ENCODE measurements at regions not wholly inside any gene's neighbourhood (a gene's known extent, or its start where the extent isn't known, plus 50 kb on each side); places are given as distances from the start of the nearest gene placed in this dataset.

GRCh38 chr16:65545413-65545956, 423.6 kb upstream of the CDH11 start:
- Histone ChIP-seq H3K27me3 (ENCODE audit: control insufficient read depth, insufficient read depth, low read length, poor library complexity, severe bottlenecking) (no peaks in the 10 kb centered on the region), H3K9me3 (ENCODE audit: control insufficient read depth, low read length) (peaks cover 3% of the 10 kb centered on the region), H3K4me1 (ENCODE audit: control insufficient read depth, insufficient read depth, low read length) (peaks cover 4% of the 10 kb centered on the region), H3K27ac (ENCODE audit: low read depth, low read length) (no peak overlapping the region), H3K9ac (ENCODE audit: extremely low read depth, low read length, poor library complexity, severe bottlenecking) (no peak overlapping the region), H3K36me3 (ENCODE audit: control insufficient read depth, insufficient read depth, low read length) (no peaks in the 10 kb centered on the region), H3K4me3 (ENCODE audit: low read length) (no peak overlapping the region)
- H3K4me1 Mint-ChIP-seq: peaks cover 28% of the 10 kb centered on the region
- peaks cover 9% of the 10 kb centered on the region for H3K9me3 Mint-ChIP-seq
- WGBS, 2 experiments (ENCODE audit: insufficient coverage in 1 of 2, insufficient read length in 1 of 2): 85 to 89% methylated on average over 1 of the region's 2 CpGs
- TF ChIP-seq CTCF (conservative IDR thresholded peaks at IDR 0.05): no peak
- no peaks in the 10 kb centered on the region for H3K27me3 Mint-ChIP-seq (ENCODE audit: insufficient read depth)
- no peak overlapping the region for H3K4me3 Mint-ChIP-seq
- DNase-seq: no peak
- H3K36me3 Mint-ChIP-seq (ENCODE audit: low read depth): no peaks in the 10 kb centered on the region
- H3K27ac Mint-ChIP-seq: no peak overlapping the region

GRCh38 chr16:65543781-65544740, 422.2 kb upstream of the CDH11 start:
- Mint-ChIP-seq H3K27ac (no peak overlapping the region), H3K36me3 (ENCODE audit: low read depth) (no peaks in the 10 kb centered on the region), H3K4me3 (no peak overlapping the region), H3K9me3 (no peaks in the 10 kb centered on the region), H3K27me3 (ENCODE audit: insufficient read depth) (no peaks in the 10 kb centered on the region), H3K4me1 (peaks cover 28% of the 10 kb centered on the region)
- TF ChIP-seq CTCF (conservative IDR thresholded peaks at IDR 0.05): no peak
- no peaks in the 10 kb centered on the region for H3K9me3 ChIP-seq (ENCODE audit: control insufficient read depth, low read length)
- peaks cover 4% of the 10 kb centered on the region for H3K4me1 ChIP-seq (ENCODE audit: control insufficient read depth, insufficient read depth, low read length)
- H3K9ac ChIP-seq (ENCODE audit: extremely low read depth, low read length, poor library complexity, severe bottlenecking): no peak overlapping the region
- no peaks in the 10 kb centered on the region for H3K36me3 ChIP-seq (ENCODE audit: control insufficient read depth, insufficient read depth, low read length)
- no peak overlapping the region for H3K4me3 ChIP-seq (ENCODE audit: low read length)
- H3K27ac ChIP-seq (ENCODE audit: low read depth, low read length): no peak overlapping the region
- 87 to 89% methylated on average over 3 to 4 of the region's 5 CpGs for WGBS, 2 experiments (ENCODE audit: insufficient coverage in 1 of 2, insufficient read length in 1 of 2)
- no peak for DNase-seq
- H3K27me3 ChIP-seq (ENCODE audit: control insufficient read depth, insufficient read depth, low read length, poor library complexity, severe bottlenecking): no peaks in the 10 kb centered on the region

- Histone ChIP-seq H3K4me1 (ENCODE audit: control insufficient read depth, insufficient read depth, low read length) (no peaks in the 10 kb centered on the region), H3K4me3 (ENCODE audit: low read length) (no peak overlapping the region), H3K9me3 (ENCODE audit: control insufficient read depth, low read length) (no peaks in the 10 kb centered on the region), H3K36me3 (ENCODE audit: control insufficient read depth, insufficient read depth, low read length) (no peaks in the 10 kb centered on the region), H3K27me3 (ENCODE audit: control insufficient read depth, insufficient read depth, low read length, poor library complexity, severe bottlenecking) (no peaks in the 10 kb centered on the region), H3K27ac (ENCODE audit: low read depth, low read length) (no peak overlapping the region), H3K9ac (ENCODE audit: extremely low read depth, low read length, poor library complexity, severe bottlenecking) (no peak overlapping the region)
- H3K27ac Mint-ChIP-seq: no peak overlapping the region
- H3K9me3 Mint-ChIP-seq: no peaks in the 10 kb centered on the region
- H3K27me3 Mint-ChIP-seq (ENCODE audit: insufficient read depth): peaks cover 1% of the 10 kb centered on the region
- no peak for DNase-seq
- 100% methylated on average over 1 of the region's 1 CpG; no CpG with 5 or more reads in 1 of the 2 experiments for WGBS, 2 experiments (ENCODE audit: insufficient coverage in 1 of 2, insufficient read length in 1 of 2)
- TF ChIP-seq CTCF (conservative IDR thresholded peaks at IDR 0.05): no peak
- peaks cover 7% of the 10 kb centered on the region for H3K4me1 Mint-ChIP-seq
- no peak overlapping the region for H3K4me3 Mint-ChIP-seq
- no peaks in the 10 kb centered on the region for H3K36me3 Mint-ChIP-seq (ENCODE audit: low read depth)
Observed at GRCh38 chr16:65541646-65542045, 419.8 kb upstream of the CDH11 start.

Measured in endodermal cell (in vitro differentiated cells).